ENCODE measurements at regions not wholly inside any gene's neighbourhood (a gene's known extent, or its start where the extent isn't known, plus 50 kb on each side); places are given as distances from the start of the nearest gene placed in this dataset.
"Not testable (repeated sequence)": the region's sequence is repeated elsewhere in the genome, so short reads cannot be mapped to it uniquely, and the experiment has no call there.

DNA sequence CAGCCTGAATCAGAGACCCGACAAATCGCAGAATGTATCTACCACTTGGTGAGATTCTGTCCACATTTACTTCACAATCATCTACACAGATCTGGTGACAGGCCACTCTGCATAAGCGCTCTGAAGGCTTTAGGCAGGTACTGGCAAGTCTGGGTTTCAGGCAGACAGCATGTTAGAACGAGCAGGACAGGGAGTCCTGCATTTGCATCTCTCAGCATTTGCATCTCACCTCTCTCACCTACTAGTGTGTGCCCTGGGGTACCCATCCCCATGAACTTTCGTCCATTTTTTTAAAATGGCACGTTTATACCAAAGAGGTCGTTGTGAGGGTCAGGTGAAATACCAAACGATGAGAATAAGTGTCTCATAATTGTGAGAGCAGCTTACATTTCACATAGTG is 108.2 kb downstream of the SPATA31A1 start:
- DNase-seq, result not testable (repeated sequence)

DNA sequence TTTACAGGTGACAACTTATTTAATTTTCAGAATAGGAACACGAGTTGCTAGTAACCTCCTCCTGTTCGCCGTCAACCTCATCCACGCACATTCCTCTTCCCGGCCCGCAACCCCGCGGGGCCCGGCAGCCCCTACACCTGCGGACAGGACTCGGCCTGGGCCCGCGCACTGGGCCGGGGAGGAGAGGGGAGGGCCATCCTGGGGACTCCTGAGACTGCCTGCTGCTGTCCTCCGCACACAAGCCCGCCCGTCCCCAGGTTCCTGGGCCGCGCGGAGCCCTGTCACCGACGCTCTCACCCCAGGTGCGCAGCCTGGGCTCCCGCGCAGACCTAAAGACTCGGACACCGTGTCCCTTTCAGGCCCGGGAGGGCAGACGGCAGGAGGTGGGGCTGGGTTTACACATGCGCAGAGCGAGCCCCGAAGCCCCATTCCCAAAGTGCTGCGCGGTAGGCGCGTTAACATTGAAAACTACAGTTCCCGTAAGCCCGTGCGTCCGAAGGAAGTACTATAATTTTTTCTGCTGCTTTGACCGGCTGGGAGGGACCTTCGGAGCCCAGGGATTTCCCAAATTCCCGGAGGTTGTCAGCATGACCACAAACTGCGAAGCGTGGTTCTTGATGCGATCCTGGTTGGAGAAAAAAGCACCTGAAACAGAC is 108.8 kb downstream of the SPATA31A1 start:
- peak; percentile 20 for DNase-seq

GRCh38 chr9:39474499-39474898 is 119.0 kb downstream of the SPATA31A1 start:
- not testable (repeated sequence) for DNase-seq

- DNase-seq, result not testable (repeated sequence)
Measured at GRCh38 chr9:39483073-39483472, 127.6 kb downstream of the SPATA31A1 start.

- DNase-seq, result not testable (repeated sequence)
Measured at GRCh38 chr9:39483880-39484279, 128.4 kb downstream of the SPATA31A1 start.

DNA sequence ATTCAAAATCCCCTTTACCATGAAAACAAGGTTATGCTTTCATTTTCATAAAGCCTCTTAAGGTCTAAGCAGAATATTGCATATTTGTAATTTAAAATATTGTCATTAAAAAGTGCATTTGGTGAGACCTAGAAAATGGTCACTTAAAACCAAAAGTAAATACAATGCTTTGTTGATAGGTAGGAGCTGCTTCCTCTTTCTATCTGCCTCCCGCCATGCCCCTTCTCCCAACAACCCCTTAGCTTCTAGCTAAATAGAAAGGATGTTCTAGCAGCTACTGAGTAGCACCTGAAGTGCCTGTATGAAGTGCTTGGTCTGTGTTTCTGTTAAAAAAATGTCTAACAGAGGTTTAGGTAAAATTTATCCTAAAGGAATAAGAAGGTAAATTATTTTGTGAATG is 128.8 kb downstream of the SPATA31A1 start:
- DNase-seq, result not testable (repeated sequence)

DNA sequence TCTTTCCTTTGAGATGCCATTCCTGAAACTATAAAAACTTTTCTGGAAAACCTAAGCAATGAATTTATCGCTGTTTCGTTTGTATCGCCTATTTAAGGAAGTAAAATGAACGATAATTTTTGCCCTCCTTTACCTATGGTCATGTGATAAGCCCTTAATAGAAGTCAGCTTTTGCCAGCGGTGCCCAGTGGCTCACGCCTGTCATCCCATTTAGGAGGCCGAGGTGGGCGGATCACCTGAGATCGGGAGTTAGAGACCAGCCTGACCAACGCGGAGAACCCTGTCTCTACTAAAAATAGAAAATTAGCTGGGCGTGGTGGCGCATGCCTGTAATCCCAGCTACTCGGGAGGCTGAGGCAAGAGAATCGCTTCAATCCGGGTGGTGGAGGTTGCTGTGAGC is 132.0 kb downstream of the SPATA31A1 start:
- DNase-seq, result not testable (repeated sequence)

DNA sequence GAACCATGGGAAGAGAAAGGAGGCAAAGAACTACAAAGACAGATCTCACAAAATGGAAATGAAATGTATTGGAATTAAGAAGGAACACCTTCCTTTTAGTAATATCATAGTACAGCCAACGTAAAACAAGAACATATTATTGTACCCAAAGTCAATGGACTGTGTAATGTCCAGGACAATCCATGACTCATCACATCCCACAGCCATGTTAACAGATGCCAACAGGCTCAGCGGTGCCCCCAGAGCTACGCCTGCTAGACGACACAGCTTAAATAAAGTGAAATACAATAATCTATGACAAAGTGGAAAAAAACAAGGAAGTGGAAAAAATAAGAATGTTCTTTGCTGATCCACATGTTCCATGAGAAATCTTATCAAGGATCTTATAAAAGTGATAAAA is 140.8 kb downstream of the SPATA31A1 start:
- not testable (repeated sequence) for DNase-seq

DNA sequence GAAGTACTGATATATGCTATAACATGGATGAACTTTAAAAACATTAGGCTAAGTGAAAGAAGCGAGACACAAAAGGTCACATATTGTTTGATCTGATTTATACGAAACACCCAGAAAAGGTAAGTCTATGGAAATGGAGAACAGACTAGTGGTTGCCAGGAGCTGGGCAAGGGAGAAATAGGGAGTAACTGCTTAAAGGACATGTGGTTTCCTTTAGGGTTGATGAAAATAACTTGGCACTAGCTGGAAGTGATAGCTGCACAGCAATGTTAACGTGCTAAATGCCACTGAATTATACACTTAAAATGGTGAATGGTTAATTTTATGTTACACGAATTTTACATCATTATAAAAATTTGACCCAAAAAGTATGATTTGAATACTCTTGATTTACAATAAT is 147.7 kb downstream of the SPATA31A1 start:
- DNase-seq, result not testable (repeated sequence)

DNA sequence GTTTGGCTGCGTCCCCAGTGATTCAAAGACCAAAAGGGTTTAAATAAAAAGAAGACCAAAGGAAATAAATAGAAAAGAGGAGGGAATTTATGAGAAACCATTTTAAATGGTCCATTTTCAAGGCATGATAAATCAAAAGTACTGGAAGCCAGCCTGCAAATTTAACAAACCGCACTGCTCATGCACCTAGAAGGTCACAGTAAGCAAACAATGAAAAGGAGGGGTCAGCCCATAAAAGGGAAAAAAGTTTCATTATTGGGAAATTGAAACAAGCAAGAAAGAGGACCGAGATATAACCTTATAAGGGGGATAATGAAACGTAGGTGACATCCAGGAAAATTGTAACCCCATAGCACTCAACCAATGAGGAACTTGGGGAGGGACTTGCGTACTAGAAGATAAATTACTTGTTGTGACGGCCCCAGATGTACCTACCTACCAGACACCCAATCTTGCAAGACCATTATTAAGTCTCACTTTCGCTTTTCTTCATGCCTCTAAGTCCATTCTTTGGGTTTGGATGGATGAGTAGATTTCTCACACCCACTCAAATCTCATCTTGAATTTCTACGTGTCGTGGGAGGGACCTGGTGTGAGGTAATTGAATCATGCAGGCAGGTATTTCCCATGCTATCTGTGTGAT is 172.0 kb downstream of the SPATA31A1 start:
- not testable (repeated sequence) for DNase-seq

- not testable (repeated sequence) for DNase-seq
Measured at GRCh38 chr9:39532597-39532996, 177.1 kb downstream of the SPATA31A1 start.

DNA sequence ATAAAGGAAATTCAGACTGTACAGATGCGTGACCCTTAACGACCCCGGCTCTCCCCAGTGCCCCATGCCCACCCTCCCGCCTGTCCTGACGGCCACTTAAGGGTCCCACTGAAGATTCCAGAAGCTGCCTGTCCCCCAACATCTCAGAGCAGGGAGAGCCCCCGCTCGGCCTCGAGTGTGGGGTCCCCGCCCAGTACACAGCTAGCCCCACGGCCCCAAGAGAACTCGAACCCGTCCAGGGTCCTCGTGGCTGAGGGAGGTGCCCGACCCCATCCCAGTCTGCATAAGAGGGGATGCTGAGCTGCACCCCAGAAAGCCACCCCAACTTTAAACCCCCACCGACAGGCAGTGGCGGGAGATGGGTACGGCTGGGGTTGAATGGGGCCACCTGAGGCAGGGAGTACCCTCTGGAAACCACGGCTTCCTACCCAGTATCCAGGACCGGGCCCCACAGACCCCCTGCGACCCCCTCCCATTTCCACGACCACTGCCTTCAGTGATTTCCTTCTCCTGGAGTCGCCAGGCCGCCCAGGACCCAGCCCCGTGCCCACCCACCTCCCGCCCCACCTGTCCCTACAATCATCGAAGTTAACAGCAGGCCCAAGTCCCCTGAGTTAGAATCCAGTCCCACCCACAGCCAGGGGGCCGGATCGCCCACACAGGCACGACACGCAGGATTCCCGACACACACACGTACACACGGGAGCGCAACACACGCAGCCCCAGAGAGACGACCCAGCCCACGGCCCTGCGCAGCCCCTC is 177.7 kb downstream of the SPATA31A1 start:
- not testable (repeated sequence) for DNase-seq

DNA sequence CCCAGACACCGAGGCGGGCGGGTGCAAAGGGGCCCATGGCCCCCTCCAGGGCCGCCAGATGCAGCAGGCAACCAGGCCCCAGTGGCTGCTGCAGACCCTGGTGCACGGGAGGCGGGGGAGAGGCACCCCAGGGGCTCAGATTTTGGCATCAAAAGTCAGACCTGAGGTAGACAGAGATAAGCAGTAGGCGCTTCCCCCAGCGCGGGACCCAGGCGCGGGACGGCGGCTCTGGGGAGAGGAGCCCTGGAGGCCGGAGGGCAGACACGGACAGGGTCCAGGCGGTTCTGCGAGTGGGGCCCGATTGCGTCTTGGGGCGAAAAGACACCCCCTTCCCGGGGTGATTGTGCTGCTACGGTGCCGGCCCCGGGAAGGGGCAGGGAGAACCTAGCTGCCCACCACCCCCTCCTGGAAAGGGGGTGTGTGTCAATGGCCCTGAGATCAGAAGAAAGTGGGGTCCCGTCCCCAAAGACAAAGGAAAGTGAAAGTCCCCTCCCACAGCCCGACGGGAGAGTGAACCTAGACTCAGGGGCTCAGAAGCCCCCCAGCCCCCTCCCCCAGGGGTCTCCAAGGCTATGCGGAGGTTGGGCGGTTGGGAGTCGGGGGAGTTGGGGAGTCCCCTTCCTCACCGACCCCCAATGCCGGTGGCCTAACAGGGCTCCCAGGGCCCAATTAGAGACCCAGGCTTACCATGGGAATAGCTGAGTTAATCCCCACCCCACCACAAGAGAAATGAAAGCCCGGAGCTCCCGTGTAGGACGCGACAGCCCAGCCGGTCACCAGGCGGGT is 178.5 kb downstream of the SPATA31A1 start:
- not testable (repeated sequence) for DNase-seq

GRCh38 chr9:39534897-39535296 is 179.4 kb downstream of the SPATA31A1 start:
- not testable (repeated sequence) for DNase-seq

DNA sequence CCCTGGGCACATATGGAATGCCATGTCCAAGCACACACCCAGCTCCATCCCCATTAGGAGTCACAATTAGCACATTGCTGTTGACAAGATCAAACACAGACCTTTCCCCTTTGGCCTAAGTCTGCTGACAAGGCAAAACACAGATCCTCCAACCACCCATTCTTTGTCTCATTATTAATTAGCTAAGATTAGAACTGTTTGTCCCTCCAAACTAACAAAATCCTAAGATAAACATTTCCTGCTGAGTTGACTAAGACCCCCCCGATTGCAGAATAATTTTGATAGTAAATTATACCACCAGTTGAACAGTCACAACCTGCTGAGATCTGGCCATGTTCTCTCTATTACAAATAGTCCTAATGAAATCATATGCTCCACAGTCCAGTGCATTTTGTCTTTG is 186.7 kb downstream of the SPATA31A1 start:
- not testable (repeated sequence) for DNase-seq

- DNase-seq, result not testable (repeated sequence)
Measured at GRCh38 chr9:39545079-39545478, 189.6 kb downstream of the SPATA31A1 start.

GRCh38 chr9:39550573-39550972 is 195.1 kb downstream of the SPATA31A1 start:
- not testable (repeated sequence) for DNase-seq

DNA sequence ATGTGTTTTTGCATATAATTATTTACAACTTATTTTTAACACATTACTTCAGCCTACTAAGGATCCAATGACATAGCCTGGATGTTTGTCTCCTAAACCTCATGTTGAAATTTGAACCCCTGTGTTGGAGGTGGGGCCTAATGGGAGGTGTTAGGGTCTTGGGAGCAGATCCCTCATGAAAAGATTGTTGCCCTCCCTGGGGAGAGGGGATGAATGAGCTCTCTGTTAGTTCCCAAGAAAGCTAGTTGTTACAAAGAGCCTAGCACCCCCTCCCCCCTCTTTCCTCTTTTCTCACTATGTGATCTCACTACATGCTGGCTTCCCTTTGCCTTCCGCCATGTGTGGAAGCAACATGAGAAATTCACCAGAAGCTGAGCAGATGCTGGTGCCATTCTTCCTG is 196.1 kb downstream of the SPATA31A1 start:
- DNase-seq, result not testable (repeated sequence)

- DNase-seq, result not testable (repeated sequence)
Measured at GRCh38 chr9:39552242-39552881, 196.9 kb downstream of the SPATA31A1 start.

DNA sequence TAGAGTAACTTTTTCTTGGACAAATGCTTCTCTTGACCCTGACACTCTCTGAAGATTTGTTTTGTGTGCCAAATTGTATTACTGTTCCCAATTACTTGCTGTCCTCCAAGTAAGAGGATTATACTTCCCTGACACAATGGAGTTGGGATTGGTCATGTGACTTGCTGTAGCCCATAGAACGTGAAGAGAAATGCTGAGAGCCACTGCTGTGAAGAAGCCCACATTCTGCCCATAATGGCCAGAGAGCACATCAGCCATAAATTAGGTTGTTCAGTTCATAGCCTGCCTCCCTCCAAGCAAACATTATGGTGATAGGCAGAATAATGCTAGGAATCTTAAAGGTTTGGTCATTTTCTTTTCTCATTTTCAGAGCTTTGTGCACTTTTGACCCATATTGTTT is 198.9 kb downstream of the SPATA31A1 start:
- not testable (repeated sequence) for DNase-seq

DNA sequence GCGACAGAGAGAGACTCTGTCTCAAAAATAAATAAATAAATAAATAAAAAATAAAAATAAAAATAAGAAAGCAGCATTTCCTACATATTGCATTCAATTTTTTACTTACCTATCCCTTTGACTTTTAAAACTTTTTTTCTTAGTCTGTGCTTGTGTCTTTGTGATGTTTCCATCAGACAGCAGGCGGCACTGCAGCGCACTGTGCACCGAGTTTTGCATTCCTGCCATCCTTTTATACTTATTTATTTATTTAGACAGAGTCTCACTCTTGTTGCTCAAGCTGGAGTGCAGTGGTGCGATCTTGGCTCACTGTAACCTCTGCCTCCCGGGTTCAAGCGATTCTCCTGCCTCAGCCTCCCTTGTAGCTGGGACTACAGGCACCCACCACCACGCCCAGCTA is 203.9 kb downstream of the SPATA31A1 start:
- not testable (repeated sequence) for DNase-seq

GRCh38 chr9:39566782-39567181 is 211.3 kb downstream of the SPATA31A1 start:
- DNase-seq, result not testable (repeated sequence)
